GM10248 (cell line): ENCODE measurements at regions not wholly inside any gene's neighbourhood (a gene's known extent, or its start where the extent isn't known, plus 50 kb on each side); places are given as distances from the start of the nearest gene placed in this dataset.
"Not testable (repeated sequence)": the region's sequence is repeated elsewhere in the genome, so short reads cannot be mapped to it uniquely, and the experiment has no call there.

ENCODE experiments used
- CTCF ChIA-PET: fragments of 300-600 bp; sonication (Branson Sonifier 250); formaldehyde crosslinking; extraction: SDS; loops from one replicate; lab custom pipeline; 2021; ENCODE audit warnings: antibody characterized with exemption; lab: Yijun Ruan, JAX
- POLR2A ChIA-PET: fragments of 350-650 bp; sonication (Branson Sonifier 250); formaldehyde crosslinking; extraction: SDS; loops from one replicate; lab custom pipeline; 2020; ENCODE audit warnings: antibody characterized with exemption; lab: Yijun Ruan, JAX
- DNase-seq: peaks from one replicate; pipeline ENCODE4 v3.0.0; 2012; ENCODE audit errors: extremely low spot score
- TF ChIP-seq, protein P1 (sequence below): IDR thresholded peaks from 2 replicates; pipeline ENCODE4 v1.5.1; 2012; ENCODE audit warnings: mild to moderate bottlenecking, low read depth; ENCODE audit errors: extremely low read depth, missing control alignments, control extremely low read depth

GRCh38 chr19:34871911-34872310 lies 54.8 kb upstream of the ZNF30 start:
- DNase-seq, POLR2A ChIA-PET, CTCF ChIA-PET: not testable (repeated sequence)

GRCh38 chr19:34867631-34868030 lies 59.1 kb upstream of the ZNF30 start:
- no peak for DNase-seq
- POLR2A ChIA-PET = no interaction called here
- CTCF ChIA-PET = no interaction called here
- TF ChIP-seq, protein P1, sequence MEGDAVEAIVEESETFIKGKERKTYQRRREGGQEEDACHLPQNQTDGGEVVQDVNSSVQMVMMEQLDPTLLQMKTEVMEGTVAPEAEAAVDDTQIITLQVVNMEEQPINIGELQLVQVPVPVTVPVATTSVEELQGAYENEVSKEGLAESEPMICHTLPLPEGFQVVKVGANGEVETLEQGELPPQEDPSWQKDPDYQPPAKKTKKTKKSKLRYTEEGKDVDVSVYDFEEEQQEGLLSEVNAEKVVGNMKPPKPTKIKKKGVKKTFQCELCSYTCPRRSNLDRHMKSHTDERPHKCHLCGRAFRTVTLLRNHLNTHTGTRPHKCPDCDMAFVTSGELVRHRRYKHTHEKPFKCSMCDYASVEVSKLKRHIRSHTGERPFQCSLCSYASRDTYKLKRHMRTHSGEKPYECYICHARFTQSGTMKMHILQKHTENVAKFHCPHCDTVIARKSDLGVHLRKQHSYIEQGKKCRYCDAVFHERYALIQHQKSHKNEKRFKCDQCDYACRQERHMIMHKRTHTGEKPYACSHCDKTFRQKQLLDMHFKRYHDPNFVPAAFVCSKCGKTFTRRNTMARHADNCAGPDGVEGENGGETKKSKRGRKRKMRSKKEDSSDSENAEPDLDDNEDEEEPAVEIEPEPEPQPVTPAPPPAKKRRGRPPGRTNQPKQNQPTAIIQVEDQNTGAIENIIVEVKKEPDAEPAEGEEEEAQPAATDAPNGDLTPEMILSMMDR = no peak

GRCh38 chr19:34865225-34865624 lies 61.5 kb upstream of the ZNF30 start:
- CTCF ChIA-PET, DNase-seq, POLR2A ChIA-PET: not testable (repeated sequence)

GRCh38 chr19:34859823-34860736 lies 66.6 kb upstream of the ZNF30 start:
- POLR2A ChIA-PET, CTCF ChIA-PET, DNase-seq: not testable (repeated sequence)

- DNase-seq, CTCF ChIA-PET, POLR2A ChIA-PET: not testable (repeated sequence)
These were observed 67.4 kb upstream of the ZNF30 start for GRCh38 chr19:34859325-34859724.

GRCh38 chr19:34856052-34856451 lies 70.7 kb upstream of the ZNF30 start:
- CTCF ChIA-PET = no interaction called here
- TF ChIP-seq, protein P1 = no peak
- POLR2A ChIA-PET = no interaction called here

GRCh38 chr19:34853369-34853768 lies 73.3 kb upstream of the ZNF30 start:
- ChIA-PET POLR2A (no interaction called here), CTCF (no interaction called here)
- DNase-seq = no peak
- TF ChIP-seq, protein P1 = no peak

More at GRCh38 chr19:34856052-34856451, 70.7 kb upstream of the ZNF30 start:
- DNase-seq = no peak

- CTCF ChIA-PET = no interaction called here
These were observed 74.0 kb upstream of the ZNF30 start for GRCh38 chr19:34852669-34853068.

More at GRCh38 chr19:34852669-34853068, 74.0 kb upstream of the ZNF30 start:
- POLR2A ChIA-PET = no interaction called here
- DNase-seq = no peak
- TF ChIP-seq, protein P1 = no peak
